ENCODE measurements at regions not wholly inside any gene's neighbourhood (a gene's known extent, or its start where the extent isn't known, plus 50 kb on each side); places are given as distances from the start of the nearest gene placed in this dataset.

DNA sequence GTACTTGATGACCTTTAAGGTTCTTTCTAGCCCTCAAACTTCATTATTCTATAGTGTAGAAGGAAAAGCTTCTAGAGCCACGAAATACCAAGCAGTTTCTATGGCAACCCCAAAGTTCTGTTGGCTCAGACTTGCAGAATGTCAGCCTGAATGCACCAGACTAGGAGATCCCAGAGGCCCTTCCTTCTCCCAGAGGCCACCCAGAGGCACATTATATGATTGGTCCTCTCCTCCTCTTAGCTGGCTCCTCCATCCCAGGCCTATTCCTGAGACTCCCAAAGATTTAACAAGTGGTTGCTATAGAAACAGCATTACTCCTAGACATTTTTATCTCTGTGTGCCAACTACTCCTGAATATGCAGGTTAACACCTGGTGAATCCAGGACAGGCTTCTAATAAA, 69.2 kb upstream of the CCDC90B start:
- TF ChIP-seq POLR2A (IDR thresholded peaks at IDR 0.05; ENCODE audit: low read depth) (no peak), POLR2AphosphoS5 (IDR thresholded peaks at IDR 0.05) (no peak), EP300 (IDR thresholded peaks at IDR 0.05) (no peak)
- TF ChIP-seq, protein P1, sequence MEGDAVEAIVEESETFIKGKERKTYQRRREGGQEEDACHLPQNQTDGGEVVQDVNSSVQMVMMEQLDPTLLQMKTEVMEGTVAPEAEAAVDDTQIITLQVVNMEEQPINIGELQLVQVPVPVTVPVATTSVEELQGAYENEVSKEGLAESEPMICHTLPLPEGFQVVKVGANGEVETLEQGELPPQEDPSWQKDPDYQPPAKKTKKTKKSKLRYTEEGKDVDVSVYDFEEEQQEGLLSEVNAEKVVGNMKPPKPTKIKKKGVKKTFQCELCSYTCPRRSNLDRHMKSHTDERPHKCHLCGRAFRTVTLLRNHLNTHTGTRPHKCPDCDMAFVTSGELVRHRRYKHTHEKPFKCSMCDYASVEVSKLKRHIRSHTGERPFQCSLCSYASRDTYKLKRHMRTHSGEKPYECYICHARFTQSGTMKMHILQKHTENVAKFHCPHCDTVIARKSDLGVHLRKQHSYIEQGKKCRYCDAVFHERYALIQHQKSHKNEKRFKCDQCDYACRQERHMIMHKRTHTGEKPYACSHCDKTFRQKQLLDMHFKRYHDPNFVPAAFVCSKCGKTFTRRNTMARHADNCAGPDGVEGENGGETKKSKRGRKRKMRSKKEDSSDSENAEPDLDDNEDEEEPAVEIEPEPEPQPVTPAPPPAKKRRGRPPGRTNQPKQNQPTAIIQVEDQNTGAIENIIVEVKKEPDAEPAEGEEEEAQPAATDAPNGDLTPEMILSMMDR (IDR thresholded peaks at IDR 0.05): no peak

Data from esophagus muscularis mucosa (tissue), 4 donors.